H1 (cell line): ENCODE measurements at regions not wholly inside any gene's neighbourhood (a gene's known extent, or its start where the extent isn't known, plus 50 kb on each side); places are given as distances from the start of the nearest gene placed in this dataset.

Experiments
- CTCF ChIA-PET: fragments of 300-600 bp; sonication (Branson Sonifier 250); formaldehyde crosslinking; loops from one replicate; lab custom pipeline; 2021; ENCODE audit not compliant: partially characterized antibody; lab: Charles Lee
- POLR2A ChIA-PET: fragments of 300-600 bp; sonication (Branson Sonifier 250); formaldehyde crosslinking; loops from one replicate; lab custom pipeline; 2021; ENCODE audit warnings: inconsistent platforms; ENCODE audit not compliant: partially characterized antibody; lab: Charles Lee
- DNase-seq, 2 experiments: peaks; one replicate each; pipeline versions ENCODE4 v3.0.0 to v3.0.0-alpha.2; 2010 to 2022; ENCODE audit warnings: low spot score in 2 of 2, low read depth in 1 of 2, mixed read lengths in 1 of 2
- FAIRE-seq: peaks from 2 replicates; lab custom pipeline; 2011; peaks lifted over from hg19 to GRCh38; lab: Jason Lieb, UNC
- H2AFZ ChIP-seq: 2 replicates; pipeline ENCODE4 v1.8.1; 2012; ENCODE audit warnings: low read length, inconsistent platforms
- H2AK5ac ChIP-seq: 2 replicates; pipeline ENCODE4 v1.6.1; 2013; ENCODE audit warnings: low read depth, low read length
- H2BK120ac ChIP-seq: replicated peaks from 2 replicates; pipeline ENCODE3; 2013; ENCODE audit warnings: low read depth, low read length, inconsistent platforms
- H2BK12ac ChIP-seq: 2 replicates; pipeline ENCODE4 v1.6.1; 2013; ENCODE audit warnings: low read depth, low read length
- H2BK15ac ChIP-seq: 2 replicates; pipeline ENCODE4 v1.6.1; 2013; ENCODE audit warnings: low read length
- H2BK20ac ChIP-seq: 2 replicates; pipeline ENCODE4 v1.6.1; 2013; ENCODE audit warnings: low read length
- H2BK5ac ChIP-seq: 2 replicates; pipeline ENCODE4 v1.6.1; 2013; ENCODE audit warnings: low read depth, low read length
- H3K14ac ChIP-seq: 2 replicates; pipeline ENCODE4 v1.6.1; 2013; ENCODE audit warnings: inconsistent platforms; ENCODE audit not compliant: insufficient read length
- H3K18ac ChIP-seq: 2 replicates; pipeline ENCODE4 v1.6.1; 2013; ENCODE audit warnings: low read length; ENCODE audit errors: extremely low read depth
- H3K23ac ChIP-seq: 2 replicates; pipeline ENCODE4 v1.6.1; 2013; ENCODE audit warnings: inconsistent platforms; ENCODE audit not compliant: insufficient read length
- H3K23me2 ChIP-seq: 2 replicates; pipeline ENCODE4 v1.6.1; 2013; ENCODE audit warnings: low read depth, low read length
- H3K27ac ChIP-seq: 2 replicates; pipeline ENCODE4 v1.6.1; 2011; ENCODE audit warnings: low read depth, low read length, inconsistent platforms
- H3K27me3 ChIP-seq, 4 experiments: replicated peaks in 1 of 4; 1 replicate in 1 of 4; 2 replicates in 3 of 4; pipeline versions ENCODE4 v1.6.1 to v1.8.1; 2011 to 2013; ENCODE audit warnings: low read length in 3 of 4, mild to moderate bottlenecking in 3 of 4, inconsistent platforms in 2 of 4, mixed read lengths in 2 of 4, moderate library complexity in 1 of 4; ENCODE audit not compliant: control insufficient read depth in 3 of 4, insufficient read depth in 3 of 4; ENCODE audit errors: extremely low read depth in 1 of 4
- H3K36me3 ChIP-seq, 4 experiments: 2 replicates each; pipeline versions ENCODE4 v1.6.1 to v1.8.1; 2011 to 2013; ENCODE audit warnings: mild to moderate bottlenecking in 4 of 4, low read length in 3 of 4, moderate library complexity in 2 of 4, control low read depth in 1 of 4, inconsistent platforms in 1 of 4; ENCODE audit not compliant: insufficient read depth in 4 of 4, control insufficient read depth in 2 of 4
- H3K4ac ChIP-seq: replicated peaks from 2 replicates; pipeline ENCODE3; 2013; ENCODE audit warnings: low read length, low read depth, mixed read lengths, inconsistent platforms; ENCODE audit not compliant: insufficient read length
- H3K4me1 ChIP-seq, 4 experiments: replicated peaks in 1 of 4; 1 replicate in 1 of 4; 2 replicates in 3 of 4; pipeline versions ENCODE4 v1.6.1 to v1.8.1; 2011 to 2013; ENCODE audit warnings: low read length in 3 of 4, inconsistent platforms in 2 of 4, mixed read lengths in 1 of 4; ENCODE audit not compliant: insufficient read depth in 4 of 4, control insufficient read depth in 3 of 4
- H3K4me2 ChIP-seq, 2 experiments: 2 replicates each; pipeline versions ENCODE4 v1.6.1 to v1.8.1; 2011 to 2013; ENCODE audit warnings: low read depth in 2 of 2, low read length in 2 of 2, control low read depth in 1 of 2, inconsistent platforms in 1 of 2, mild to moderate bottlenecking in 1 of 2; ENCODE audit not compliant: insufficient read depth in 1 of 2
- H3K4me3 ChIP-seq, 4 experiments: fragments of 200-600, 300-600 bp in 1 of 4; sonication (generic), shearing (Covaris generic), sonication (Bioruptor Twin) in 1 of 4; 2 replicates each; pipeline versions ENCODE4 v1.5.1 to v1.8.1; 2011 to 2016; ENCODE audit warnings: low read length in 4 of 4, low read depth in 3 of 4, control low read depth in 2 of 4, inconsistent platforms in 2 of 4, mild to moderate bottlenecking in 2 of 4, mixed read lengths in 1 of 4, moderate library complexity in 1 of 4; ENCODE audit not compliant: insufficient read depth in 2 of 4; ENCODE audit errors: extremely low read depth in 1 of 4
- H3K56ac ChIP-seq: replicated peaks from 2 replicates; pipeline ENCODE3; 2013; ENCODE audit warnings: low read depth, mild to moderate bottlenecking, mixed read lengths, low read length, inconsistent platforms; ENCODE audit not compliant: insufficient read length
- H3K79me1 ChIP-seq: 2 replicates; pipeline ENCODE4 v1.6.1; 2013; ENCODE audit warnings: low read depth, low read length, control low read depth
- H3K79me2 ChIP-seq, 2 experiments: 2 replicates each; pipeline versions ENCODE4 v1.6.1 to v1.8.1; 2012 to 2013; ENCODE audit warnings: low read length in 2 of 2, mild to moderate bottlenecking in 2 of 2, inconsistent platforms in 1 of 2; ENCODE audit not compliant: insufficient read depth in 2 of 2, control insufficient read depth in 1 of 2
- H3K9ac ChIP-seq, 4 experiments: replicated peaks in 1 of 4; 1 replicate in 1 of 4; 2 replicates in 3 of 4; pipeline versions ENCODE4 v1.6.1 to v1.8.1; 2011 to 2013; ENCODE audit warnings: low read depth in 3 of 4, low read length in 3 of 4, control low read depth in 2 of 4, mild to moderate bottlenecking in 2 of 4, moderate library complexity in 2 of 4, inconsistent platforms in 1 of 4; ENCODE audit errors: extremely low read depth in 1 of 4
- H3K9me3 ChIP-seq, 2 experiments: 2 replicates each; pipeline versions ENCODE4 v1.6.1 to v1.8.1; 2012 to 2013; ENCODE audit warnings: mild to moderate bottlenecking in 2 of 2, moderate library complexity in 2 of 2, control low read depth in 1 of 2, inconsistent platforms in 1 of 2, low read depth in 1 of 2, low read length in 1 of 2, mixed read lengths in 1 of 2; ENCODE audit not compliant: insufficient read depth in 2 of 2
- H4K20me1 ChIP-seq, 2 experiments: replicated peaks in 1 of 2; 2 replicates each; pipeline versions ENCODE3 to v1.8.1; 2011 to 2013; ENCODE audit warnings: inconsistent platforms in 2 of 2, low read length in 2 of 2, mild to moderate bottlenecking in 1 of 2; ENCODE audit not compliant: insufficient read depth in 2 of 2, control insufficient read depth in 1 of 2
- H4K5ac ChIP-seq: 2 replicates; pipeline ENCODE4 v1.6.1; 2013; ENCODE audit warnings: low read length, low read depth, mixed read lengths, inconsistent platforms; ENCODE audit not compliant: insufficient read length
- H4K8ac ChIP-seq: 2 replicates; pipeline ENCODE4 v1.8.0; 2013; ENCODE audit warnings: mild to moderate bottlenecking, moderate library complexity, low read length, inconsistent platforms; ENCODE audit not compliant: insufficient read depth; ENCODE audit errors: extremely low read depth
- H4K91ac ChIP-seq: replicated peaks from 2 replicates; pipeline ENCODE3; 2013; ENCODE audit warnings: low read length, mixed read lengths, inconsistent platforms; ENCODE audit not compliant: insufficient read length
- ATF3 ChIP-seq: IDR thresholded peaks from 2 replicates; pipeline ENCODE4 v1.6.1; 2011; ENCODE audit warnings: low read depth, mild to moderate bottlenecking, low read length; ENCODE audit not compliant: insufficient read depth
- CREB1 ChIP-seq: IDR thresholded peaks from 2 replicates; pipeline ENCODE4 v1.6.1; 2012; ENCODE audit warnings: inconsistent platforms
- EP300 ChIP-seq, 2 experiments: IDR thresholded peaks; 1 replicate in 1 of 2; 2 replicates in 1 of 2; pipeline ENCODE4 v1.6.1; 2011 to 2012; ENCODE audit warnings: low read depth in 2 of 2, low read length in 2 of 2, mild to moderate bottlenecking in 2 of 2, borderline replicate concordance in 1 of 2, inconsistent platforms in 1 of 2, moderate library complexity in 1 of 2
- GABPA ChIP-seq: IDR thresholded peaks from 2 replicates; pipeline ENCODE4 v1.6.1; 2011; ENCODE audit warnings: mild to moderate bottlenecking, low read length, moderate library complexity, borderline replicate concordance; ENCODE audit not compliant: insufficient read depth
- HDAC6 ChIP-seq: IDR thresholded peaks from one replicate; pipeline ENCODE4 v1.7.1; 2012; ENCODE audit warnings: low read depth, mild to moderate bottlenecking, inconsistent platforms, low read length, moderate library complexity
- KDM5A ChIP-seq: fragments of 200-600 bp; IDR thresholded peaks from 2 replicates; pipeline ENCODE4 v1.7.1; 2012; ENCODE audit warnings: mild to moderate bottlenecking, low read length, inconsistent platforms, mixed read lengths
- POLR2A ChIP-seq, 2 experiments: IDR thresholded peaks; 1 replicate in 1 of 2; 2 replicates in 1 of 2; pipeline ENCODE4 v1.6.1; 2011; ENCODE audit warnings: low read depth in 2 of 2, low read length in 2 of 2, mild to moderate bottlenecking in 2 of 2; ENCODE audit errors: control extremely low read depth in 1 of 2
- RBBP5 ChIP-seq: IDR thresholded peaks from 2 replicates; pipeline ENCODE4 v1.7.1; 2012; ENCODE audit warnings: low read depth, mild to moderate bottlenecking, inconsistent platforms, low read length, moderate library complexity, borderline replicate concordance
- SIN3A ChIP-seq, 2 experiments: IDR thresholded peaks in 1 of 2; conservative IDR thresholded peaks in 1 of 2; 2 replicates each; pipeline ENCODE4 v1.6.1; 2011 to 2012; ENCODE audit warnings: low read length in 2 of 2, improper control_type of control experiment in 1 of 2, low read depth in 1 of 2, mild to moderate bottlenecking in 1 of 2
- SRF ChIP-seq: IDR thresholded peaks from 2 replicates; pipeline ENCODE4 v1.6.1; 2011; ENCODE audit warnings: mild to moderate bottlenecking, low read depth, low read length, moderate library complexity
- TAF1 ChIP-seq: IDR thresholded peaks from 2 replicates; pipeline ENCODE4 v1.6.1; 2011; ENCODE audit warnings: mild to moderate bottlenecking, low read depth, low read length
- WGBS, 2 experiments: shearing (Covaris generic) in 1 of 2; methylation state at CpG; one replicate each; pipeline versions ENCODE4 v1.1.6 to v1.1.7; 2013 to 2015; ENCODE audit warnings: low lambda C conversion rate in 2 of 2, mixed read lengths in 2 of 2, inconsistent platforms in 1 of 2, low coverage in 1 of 2, missing lambda C conversion rate in 1 of 2; ENCODE audit not compliant: insufficient replicate concordance in 2 of 2, insufficient coverage in 1 of 2, insufficient read length in 1 of 2; ENCODE audit errors: extremely low coverage in 1 of 2, missing lambda C conversion rate in 1 of 2; 5-methylcytosine and 5-hydroxymethylcytosine counted together
- TF ChIP-seq, protein P1 (sequence below): IDR thresholded peaks from 2 replicates; pipeline ENCODE4 v1.6.1; 2012; ENCODE audit warnings: inconsistent platforms

GRCh38 chr1:118339400-118340124 is 154.5 kb upstream of the SPAG17 start:
- Histone ChIP-seq H3K18ac (no peak overlapping the region), H2AFZ (no peak overlapping the region), H3K27me3 (no peaks in the 10 kb centered on the region), H2BK12ac (no peak overlapping the region), H4K20me1 (no peaks in the 10 kb centered on the region), H3K9me3 (no peaks in the 10 kb centered on the region), H3K4me1 (peaks cover 0 to 2% (median 0%) of the 10 kb centered on the region in 4 experiments; a peak in 2 of 7 replicates), H3K56ac (peak overlapping the region; percentile 26), H3K79me1 (no peaks in the 10 kb centered on the region), H2AK5ac (no peak overlapping the region), H3K27ac (no peak overlapping the region), H4K91ac (no peak overlapping the region), H3K14ac (no peak overlapping the region), H3K4me2 (no peak overlapping the region), H4K8ac (no peak overlapping the region), H3K79me2 (no peaks in the 10 kb centered on the region), H3K4me3 (no peak overlapping the region), H3K4ac (no peak overlapping the region), H2BK20ac (no peak overlapping the region), H3K23ac (no peak overlapping the region), H4K5ac (no peak overlapping the region), H3K23me2 (no peaks in the 10 kb centered on the region), H3K9ac (no peak overlapping the region), H2BK15ac (no peak overlapping the region), H3K36me3 (no peaks in the 10 kb centered on the region), H2BK120ac (no peak overlapping the region), H2BK5ac (no peak overlapping the region)
- 77% methylated on average over 4 of the region's 4 CpGs; no CpG with 5 or more reads in 1 of the 2 experiments for WGBS, 2 experiments
- no peak for FAIRE-seq
- POLR2A ChIA-PET = no interaction called here
- DNase-seq = no peak
- CTCF ChIA-PET = interaction anchor here (0.6 kb wide), 1 partner anchor 116 kb away, joined by 3 read pairs; no protein-coding TSS in a partner anchor
- TF ChIP-seq POLR2A (IDR thresholded peaks at IDR 0.05; ENCODE audit: control extremely low read depth in 1 of 2, low read depth in 2 of 2, low read length in 2 of 2) = no peak
- TF ChIP-seq HDAC6 = no peak
- no peak for TF ChIP-seq EP300 (IDR thresholded peaks at IDR 0.05; ENCODE audit: borderline replicate concordance in 1 of 2, low read depth in 2 of 2, low read length in 2 of 2)
- no peak for TF ChIP-seq RBBP5
- TF ChIP-seq, protein P1, sequence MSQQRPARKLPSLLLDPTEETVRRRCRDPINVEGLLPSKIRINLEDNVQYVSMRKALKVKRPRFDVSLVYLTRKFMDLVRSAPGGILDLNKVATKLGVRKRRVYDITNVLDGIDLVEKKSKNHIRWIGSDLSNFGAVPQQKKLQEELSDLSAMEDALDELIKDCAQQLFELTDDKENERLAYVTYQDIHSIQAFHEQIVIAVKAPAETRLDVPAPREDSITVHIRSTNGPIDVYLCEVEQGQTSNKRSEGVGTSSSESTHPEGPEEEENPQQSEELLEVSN = no peak
- TF ChIP-seq CREB1 = no peak
- no peak for TF ChIP-seq TAF1
- TF ChIP-seq SRF = no peak
- no peak for TF ChIP-seq SIN3A (conservative IDR thresholded peaks at IDR 0.05 in 1 of 2, IDR thresholded peaks at IDR 0.05 in 1 of 2; ENCODE audit: low read depth in 1 of 2, low read length in 2 of 2)
- no peak for TF ChIP-seq GABPA
- TF ChIP-seq KDM5A = no peak
- TF ChIP-seq ATF3 = no peak
